NB4 (cell line): ENCODE measurements at regions not wholly inside any gene's neighbourhood (a gene's known extent, or its start where the extent isn't known, plus 50 kb on each side); places are given as distances from the start of the nearest gene placed in this dataset.

ENCODE experiments used
- DNase-seq: peaks from one replicate; pipeline ENCODE4 v3.0.0; 2010; ENCODE audit warnings: low read depth
- H3K4me3 ChIP-seq: one replicate; pipeline ENCODE4 v1.5.1; 2011; ENCODE audit warnings: mild to moderate bottlenecking, low read depth, low read length, moderate library complexity
- CTCF ChIP-seq: IDR thresholded peaks from one replicate; pipeline ENCODE4 v1.5.1; 2012; ENCODE audit warnings: low read depth, low read length
- MAX ChIP-seq: IDR thresholded peaks from 2 replicates; pipeline ENCODE4 v1.6.1; 2011; ENCODE audit warnings: low read depth, low read length
- MYC ChIP-seq: IDR thresholded peaks from 2 replicates; pipeline ENCODE4 v1.6.1; 2011; ENCODE audit warnings: low read depth, low read length
- POLR2A ChIP-seq: IDR thresholded peaks from 2 replicates; pipeline ENCODE4 v1.6.1; 2011; ENCODE audit warnings: mild to moderate bottlenecking; ENCODE audit not compliant: insufficient read length; ENCODE audit errors: extremely low read depth

- no peak overlapping the region for H3K4me3 ChIP-seq
- DNase-seq, result no peak
- no peak for TF ChIP-seq CTCF
- no peak for TF ChIP-seq MYC
- TF ChIP-seq MAX, result no peak
- no peak for TF ChIP-seq POLR2A
Observed at GRCh38 chr18:27794181-27794926, 382.6 kb downstream of the CDH2 start.

- no peak for TF ChIP-seq MAX
- no peak for TF ChIP-seq MYC
- TF ChIP-seq POLR2A, result no peak
- TF ChIP-seq CTCF, result no peak
- no peak for DNase-seq
- H3K4me3 ChIP-seq, result no peak overlapping the region
Observed at GRCh38 chr18:27793013-27793785, 383.7 kb downstream of the CDH2 start.

- H3K4me3 ChIP-seq, result no peak overlapping the region
- no peak for DNase-seq
- TF ChIP-seq MAX (no peak), CTCF (no peak), POLR2A (no peak), MYC (no peak)
Observed at GRCh38 chr18:27789406-27789805, 387.5 kb downstream of the CDH2 start.

GRCh38 chr18:27787547-27787946 lies 389.4 kb downstream of the CDH2 start:
- TF ChIP-seq MAX (no peak), POLR2A (no peak), CTCF (no peak), MYC (no peak)
- DNase-seq, result no peak
- no peak overlapping the region for H3K4me3 ChIP-seq

DNA sequence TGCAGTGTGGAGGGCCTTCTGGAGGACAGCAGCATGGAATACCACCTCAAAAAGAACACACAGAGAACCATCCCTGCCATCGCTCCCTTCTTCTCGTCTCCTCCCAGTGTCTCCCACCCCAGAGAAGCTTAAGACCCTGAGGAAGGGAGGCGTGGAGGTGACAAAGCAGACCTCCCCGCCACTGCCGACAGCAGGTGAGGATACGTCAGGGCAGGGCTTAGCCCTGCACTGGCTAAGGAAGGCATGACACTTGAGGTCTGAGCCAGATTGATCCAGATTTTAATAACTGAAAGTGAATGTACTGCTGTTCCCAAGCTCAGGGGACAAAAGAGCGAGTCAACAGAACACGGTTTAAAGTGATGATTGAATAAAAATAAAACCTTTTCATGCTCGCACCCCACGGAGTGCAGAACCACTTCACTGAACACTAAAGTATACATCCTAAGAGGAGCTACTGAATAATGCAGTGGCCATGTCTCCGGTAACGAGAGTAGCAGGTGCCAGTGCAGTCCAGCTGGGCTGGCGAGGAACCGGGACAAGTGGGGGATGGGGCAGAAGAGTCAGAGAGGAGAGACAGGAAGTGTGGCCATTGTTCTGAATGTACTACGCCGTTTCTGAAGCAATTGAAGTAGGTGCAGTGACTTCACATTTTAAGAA lies 391.0 kb downstream of the CDH2 start:
- DNase-seq, result no peak
- no peak overlapping the region for H3K4me3 ChIP-seq

More for the DNA sequence above, 391.0 kb downstream of the CDH2 start:
- TF ChIP-seq MYC (no peak), MAX (no peak), POLR2A (no peak), CTCF (no peak)
